Aorta (tissue), 5 donors: ENCODE measurements at regions not wholly inside any gene's neighbourhood (a gene's known extent, or its start where the extent isn't known, plus 50 kb on each side); places are given as distances from the start of the nearest gene placed in this dataset.

ENCODE experiments used
- ATAC-seq: fragments of 200-7000 bp; cut with Tn5 transposase; one replicate; pipeline ENCODE4 v1.9.1; 2022; ENCODE audit warnings: moderate library complexity; ENCODE audit not compliant: low FRiP score
- DNase-seq, 2 donors: peaks; one replicate each; pipeline ENCODE4 v3.0.0-alpha.2; 2020
- H3K27ac ChIP-seq, 2 donors: one replicate each; pipeline ENCODE4 v1.5.1; 2013; ENCODE audit warnings: low read length in 2 of 2, mild to moderate bottlenecking in 2 of 2, moderate library complexity in 2 of 2, control low read depth in 1 of 2, inconsistent platforms in 1 of 2, low read depth in 1 of 2
- H3K27me3 ChIP-seq, 2 donors: one replicate each; pipeline ENCODE4 v1.6.1; 2013; ENCODE audit warnings: control low read depth in 1 of 2, low read length in 1 of 2, mild to moderate bottlenecking in 1 of 2, moderate library complexity in 1 of 2; ENCODE audit not compliant: insufficient read depth in 2 of 2, control insufficient read depth in 1 of 2
- H3K36me3 ChIP-seq, 2 donors: one replicate each; pipeline ENCODE4 v1.6.1; 2013; ENCODE audit warnings: control low read depth in 1 of 2, low read length in 1 of 2, mild to moderate bottlenecking in 1 of 2; ENCODE audit not compliant: insufficient read depth in 2 of 2, control insufficient read depth in 1 of 2
- H3K4me1 ChIP-seq, 2 donors: one replicate each; pipeline ENCODE4 v1.6.1; 2013; ENCODE audit warnings: low read length in 2 of 2, control low read depth in 1 of 2, mild to moderate bottlenecking in 1 of 2, moderate library complexity in 1 of 2; ENCODE audit not compliant: insufficient read depth in 2 of 2, control insufficient read depth in 1 of 2
- H3K4me3 ChIP-seq, 2 donors: one replicate each; pipeline ENCODE4 v1.5.1; 2013; ENCODE audit warnings: low read length in 2 of 2, control low read depth in 1 of 2, mild to moderate bottlenecking in 1 of 2
- H3K9me3 ChIP-seq: one replicate; pipeline ENCODE4 v1.6.1; 2013; ENCODE audit warnings: mild to moderate bottlenecking, low read length; ENCODE audit not compliant: control insufficient read depth
- WGBS, 2 donors: extraction: QIAGEN DNeasy Blood & Tissue Kit; methylation state at CpG; one replicate each; pipeline ENCODE4 v1.1.7; 2013; 5-methylcytosine and 5-hydroxymethylcytosine counted together
- intact Hi-C, 2 donors: fragments of 100-400 bp; cut with DNase I; formaldehyde crosslinking; loops; one replicate each; pipeline versions ENCODE4 v1.14.2 to v1.15.0; 2022
- donor health status: healthy with polysubstance abuse.
- donor health status: Bipolar disorder and iron deficiency.
- donor health status: DM: no; HTN: no; CAD: no.
- donor health status: DM: no; HTN: no; CAD: no.
- donor health status: DM: yes; HTN: yes; CAD: no.

- H3K4me1 ChIP-seq = no peaks in the 10 kb centered on the region
- DNase-seq (no peak), ATAC-seq (no peak)
- H3K27ac ChIP-seq = no peak overlapping the region
- no peaks in the 10 kb centered on the region for H3K36me3 ChIP-seq
- no peaks in the 10 kb centered on the region for H3K27me3 ChIP-seq
- no peaks in the 10 kb centered on the region for H3K9me3 ChIP-seq
- intact Hi-C loops = no loop called here
- no peak overlapping the region for H3K4me3 ChIP-seq
- 11 to 13% methylated on average over 1 of the region's 1 CpG for WGBS, 2 donors
Observed at GRCh38 chr7:115844857-115845256, 185.7 kb downstream of the TFEC start.

- peaks cover 2% of the 10 kb centered on the region for H3K9me3 ChIP-seq
- H3K36me3 ChIP-seq = no peaks in the 10 kb centered on the region
- H3K4me3 ChIP-seq = no peak overlapping the region
- H3K4me1 ChIP-seq = no peaks in the 10 kb centered on the region
- DNase-seq = no peak
- no peaks in the 10 kb centered on the region for H3K27me3 ChIP-seq
- 13 to 16% methylated on average over 3 of the region's 3 CpGs for WGBS, 2 donors
- no peak for ATAC-seq
- intact Hi-C loops = no loop called here
- H3K27ac ChIP-seq = no peak overlapping the region
Observed at GRCh38 chr7:115840702-115841101, 189.9 kb downstream of the TFEC start.

GRCh38 chr7:115838829-115839228 is 191.7 kb downstream of the TFEC start:
- Histone ChIP-seq H3K27ac (no peak overlapping the region), H3K27me3 (no peaks in the 10 kb centered on the region), H3K36me3 (no peaks in the 10 kb centered on the region), H3K4me1 (no peaks in the 10 kb centered on the region), H3K9me3 (peaks cover 2% of the 10 kb centered on the region), H3K4me3 (no peak overlapping the region)
- DNase-seq = no peak
- ATAC-seq = no peak
- intact Hi-C loops = no loop called here

GRCh38 chr7:115831371-115831770 is 199.2 kb downstream of the TFEC start:
- Histone ChIP-seq H3K36me3 (no peaks in the 10 kb centered on the region), H3K4me1 (no peaks in the 10 kb centered on the region), H3K4me3 (no peak overlapping the region), H3K27me3 (no peaks in the 10 kb centered on the region), H3K27ac (no peak overlapping the region), H3K9me3 (no peaks in the 10 kb centered on the region)
- 83 to 85% methylated on average over 1 of the region's 1 CpG for WGBS, 2 donors
- no peak for DNase-seq
- no peak for ATAC-seq
- intact Hi-C loops = no loop called here

GRCh38 chr7:115827305-115828045 is 203.1 kb downstream of the TFEC start:
- DNase-seq = no peak
- no peaks in the 10 kb centered on the region for H3K36me3 ChIP-seq
- H3K9me3 ChIP-seq = no peaks in the 10 kb centered on the region
- ATAC-seq = no peak
- WGBS, 2 donors = 54 to 68% methylated on average over 3 of the region's 3 CpGs
- no peak overlapping the region for H3K4me3 ChIP-seq
- no peak overlapping the region for H3K27ac ChIP-seq
- no peaks in the 10 kb centered on the region for H3K27me3 ChIP-seq
- intact Hi-C loops = no loop called here
- H3K4me1 ChIP-seq = no peaks in the 10 kb centered on the region

GRCh38 chr7:115825456-115826115 is 205.0 kb downstream of the TFEC start:
- Histone ChIP-seq H3K9me3 (no peaks in the 10 kb centered on the region), H3K4me3 (no peak overlapping the region), H3K36me3 (no peaks in the 10 kb centered on the region), H3K27ac (no peak overlapping the region), H3K4me1 (no peaks in the 10 kb centered on the region), H3K27me3 (no peaks in the 10 kb centered on the region)
- 59 to 67% methylated on average over 2 of the region's 2 CpGs for WGBS, 2 donors
- DNase-seq (no peak), ATAC-seq (no peak)
- intact Hi-C loops = no loop called here

GRCh38 chr7:115822801-115823200 is 207.8 kb downstream of the TFEC start:
- Histone ChIP-seq H3K4me1 (no peaks in the 10 kb centered on the region), H3K36me3 (no peaks in the 10 kb centered on the region), H3K27ac (no peak overlapping the region), H3K9me3 (no peaks in the 10 kb centered on the region), H3K4me3 (no peak overlapping the region), H3K27me3 (no peaks in the 10 kb centered on the region)
- 55 to 69% methylated on average over 2 of the region's 2 CpGs for WGBS, 2 donors
- DNase-seq (no peak), ATAC-seq (no peak)
- intact Hi-C loops = no loop called here

GRCh38 chr7:115822380-115822779 is 208.2 kb downstream of the TFEC start:
- DNase-seq (no peak), ATAC-seq (no peak)
- H3K27me3 ChIP-seq = no peaks in the 10 kb centered on the region
- WGBS, 2 donors = 51 to 86% methylated on average over 1 of the region's 1 CpG
- no peak overlapping the region for H3K4me3 ChIP-seq
- intact Hi-C loops = no loop called here
- H3K36me3 ChIP-seq = no peaks in the 10 kb centered on the region
- no peaks in the 10 kb centered on the region for H3K9me3 ChIP-seq
- no peak overlapping the region for H3K27ac ChIP-seq
- H3K4me1 ChIP-seq = no peaks in the 10 kb centered on the region

- ATAC-seq (no peak), DNase-seq (no peak)
- intact Hi-C loops = no loop called here
- Histone ChIP-seq H3K9me3 (no peaks in the 10 kb centered on the region), H3K36me3 (no peaks in the 10 kb centered on the region), H3K4me1 (no peaks in the 10 kb centered on the region), H3K27ac (no peak overlapping the region), H3K4me3 (no peak overlapping the region), H3K27me3 (no peaks in the 10 kb centered on the region)
- 85 to 86% methylated on average over 4 of the region's 4 CpGs for WGBS, 2 donors
Observed at GRCh38 chr7:115816318-115816974, 214.1 kb downstream of the TFEC start.
